ENCODE measurements at regions not wholly inside any gene's neighbourhood (a gene's known extent, or its start where the extent isn't known, plus 50 kb on each side); places are given as distances from the start of the nearest gene placed in this dataset.
"Not testable (repeated sequence)": the region's sequence is repeated elsewhere in the genome, so short reads cannot be mapped to it uniquely, and the experiment has no call there.

- DNase-seq: no peak
Observed at GRCh38 chr4:146072376-146072775, 103.1 kb upstream of the LSM6 start.

- no peak for DNase-seq
Observed at GRCh38 chr4:146071390-146071789, 104.1 kb upstream of the LSM6 start.

GRCh38 chr4:146063143-146063542 is 112.4 kb upstream of the LSM6 start:
- no peak for DNase-seq

GRCh38 chr4:146062340-146062739 is 113.2 kb upstream of the LSM6 start:
- no peak for DNase-seq

- DNase-seq: no peak
Observed at GRCh38 chr4:146061610-146062334, 113.7 kb upstream of the LSM6 start.

- no peak for DNase-seq
Observed at GRCh38 chr4:146059865-146060264, 115.7 kb upstream of the LSM6 start.

- DNase-seq: no peak
Observed at GRCh38 chr4:146059151-146059550, 116.4 kb upstream of the LSM6 start.

GRCh38 chr4:146058531-146058930 is 117.0 kb upstream of the LSM6 start:
- DNase-seq: no peak

GRCh38 chr4:146054676-146055075 is 116.1 kb upstream of the ZNF827 start:
- DNase-seq: no peak

- no peak for DNase-seq
Observed at GRCh38 chr4:146053891-146054290, 115.3 kb upstream of the ZNF827 start.

GRCh38 chr4:146051728-146052391 is 113.2 kb upstream of the ZNF827 start:
- no peak for DNase-seq

- DNase-seq: no peak
Observed at GRCh38 chr4:146051223-146051622, 112.6 kb upstream of the ZNF827 start.

- no peak for DNase-seq
Observed at GRCh38 chr4:146049802-146050201, 111.2 kb upstream of the ZNF827 start.

GRCh38 chr4:146047768-146048167 is 109.1 kb upstream of the ZNF827 start:
- DNase-seq: not testable (repeated sequence)

GRCh38 chr4:146041139-146042004 is 102.7 kb upstream of the ZNF827 start:
- DNase-seq: no peak

- DNase-seq: no peak
Observed at GRCh38 chr4:146040623-146041022, 102.0 kb upstream of the ZNF827 start.

- peak in 1 of 2 experiments; percentile 0 for DNase-seq
Observed at GRCh38 chr4:146033149-146033548, 94.5 kb upstream of the ZNF827 start.

- no peak for DNase-seq
Observed at GRCh38 chr4:146032234-146032860, 93.7 kb upstream of the ZNF827 start.

GRCh38 chr4:146029939-146030710 is 91.5 kb upstream of the ZNF827 start:
- DNase-seq: no peak

GRCh38 chr4:146029147-146029546 is 90.5 kb upstream of the ZNF827 start:
- no peak for DNase-seq

GRCh38 chr4:146027761-146028160 is 89.1 kb upstream of the ZNF827 start:
- DNase-seq: no peak

- DNase-seq: no peak
Observed at GRCh38 chr4:146023334-146023967, 84.8 kb upstream of the ZNF827 start.

Measured in NCI-H524 (cell line).